ENCODE measurements at regions not wholly inside any gene's neighbourhood (a gene's known extent, or its start where the extent isn't known, plus 50 kb on each side); places are given as distances from the start of the nearest gene placed in this dataset.

DNA sequence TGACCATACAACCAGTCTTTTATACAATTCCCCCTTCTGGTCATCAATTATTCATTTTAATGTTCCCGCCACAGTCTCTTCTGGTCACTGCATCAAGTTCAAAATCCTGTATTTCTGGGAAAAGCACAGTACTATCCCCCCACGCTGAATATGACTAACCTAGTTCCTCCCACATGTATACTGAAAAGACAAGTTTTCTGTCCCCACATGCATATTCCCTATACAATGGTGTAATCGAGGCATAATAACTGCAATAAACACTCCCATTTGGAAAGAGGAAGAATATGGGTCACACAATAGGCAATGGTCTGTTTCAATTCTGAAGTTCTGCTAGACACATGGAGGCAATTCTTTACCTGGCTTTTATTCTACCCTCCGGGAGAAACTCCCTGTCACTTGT lies 344.9 kb downstream of the EFNA5 start:
- Histone ChIP-seq H3K4me1 (ENCODE audit: insufficient read depth, low read length) (no peaks in the 10 kb centered on the region; the same call in 1 of the 2 replicates), H3K23me2 (ENCODE audit: insufficient read length, low read depth, low read length, poor library complexity, severe bottlenecking) (no peaks in the 10 kb centered on the region)

More for the DNA sequence above, 344.9 kb downstream of the EFNA5 start:
- Mint-ChIP-seq H3K4me1 (peaks cover 0 to 10% of the 10 kb centered on the region in 2 experiments; a peak in 2 of 4 replicates), H3K27me3 (ENCODE audit: low read depth) (no peaks in the 10 kb centered on the region), H3K36me3 (ENCODE audit: insufficient read depth in 1 of 3, low read depth in 3 of 3) (no peaks in the 10 kb centered on the region), H3K9me3 (no peaks in the 10 kb centered on the region), H3K4me3 (no peak overlapping the region), H3K27ac (no peak overlapping the region)
- DNase-seq: no peak
- no peaks in the 10 kb centered on the region for H3K9me3 ChIP-seq (ENCODE audit: control insufficient read depth, low read depth, low read length)
- H3K79me2 ChIP-seq (ENCODE audit: insufficient read depth, low read length): no peaks in the 10 kb centered on the region
- H2AK5ac ChIP-seq (ENCODE audit: insufficient read length, low read length): no peak overlapping the region
- H2BK20ac ChIP-seq (ENCODE audit: low read depth, low read length, poor library complexity, severe bottlenecking): no peak overlapping the region
- no peak overlapping the region for H3K4ac ChIP-seq (ENCODE audit: low read depth, low read length)
- H3T11ph ChIP-seq (ENCODE audit: low read length): no peak overlapping the region
- no peak overlapping the region for H3K23ac ChIP-seq (ENCODE audit: insufficient read length, low read depth, low read length)
- no peak overlapping the region for H2BK120ac ChIP-seq (ENCODE audit: low read depth, low read length, poor library complexity, severe bottlenecking)
- H4K20me1 ChIP-seq (ENCODE audit: control insufficient read depth, insufficient read depth, insufficient read length): no peaks in the 10 kb centered on the region
- no peak overlapping the region for H3K56ac ChIP-seq (ENCODE audit: insufficient read length, low read depth, low read length)
- no peak overlapping the region for H2AFZ ChIP-seq (ENCODE audit: low read length)
- no peak overlapping the region for H2BK12ac ChIP-seq (ENCODE audit: insufficient read length, low read depth, low read length)
- H4K8ac ChIP-seq (replicated peaks; ENCODE audit: insufficient read length, low read depth, low read length): no peak overlapping the region
- no peak overlapping the region for H3K4me2 ChIP-seq (ENCODE audit: insufficient read depth, insufficient read length, low read length)
- H3K27me3 ChIP-seq (ENCODE audit: insufficient read depth, low read length): no peaks in the 10 kb centered on the region
- no peak overlapping the region for H3K9ac ChIP-seq (ENCODE audit: extremely low read depth, insufficient read length, low read length)
- no peak overlapping the region for H3K14ac ChIP-seq (ENCODE audit: insufficient read depth, low read length)
- H2BK15ac ChIP-seq (ENCODE audit: low read depth, low read length): no peak overlapping the region
- no peaks in the 10 kb centered on the region for H3K79me1 ChIP-seq (ENCODE audit: insufficient read depth, low read depth, low read length, poor library complexity, severe bottlenecking)
- no peak overlapping the region for H4K5ac ChIP-seq (ENCODE audit: insufficient read length, low read depth, low read length)
- no peak overlapping the region for H4K91ac ChIP-seq (ENCODE audit: insufficient read length, low read depth, low read length)
- H3K18ac ChIP-seq (ENCODE audit: insufficient read length, low read depth, low read length): no peak overlapping the region
- TF ChIP-seq CTCF (conservative IDR thresholded peaks at IDR 0.05): no peak
- WGBS (ENCODE audit: extremely low coverage, insufficient read length, low lambda C conversion rate): no CpG with 5 or more reads among the region's 4 CpGs
- no peak overlapping the region for H3K27ac ChIP-seq (ENCODE audit: insufficient read length, low read depth, low read length)
- H2BK5ac ChIP-seq (ENCODE audit: insufficient read length, low read length): no peak overlapping the region
